ENCODE measurements at regions not wholly inside any gene's neighbourhood (a gene's known extent, or its start where the extent isn't known, plus 50 kb on each side); places are given as distances from the start of the nearest gene placed in this dataset.

DNA sequence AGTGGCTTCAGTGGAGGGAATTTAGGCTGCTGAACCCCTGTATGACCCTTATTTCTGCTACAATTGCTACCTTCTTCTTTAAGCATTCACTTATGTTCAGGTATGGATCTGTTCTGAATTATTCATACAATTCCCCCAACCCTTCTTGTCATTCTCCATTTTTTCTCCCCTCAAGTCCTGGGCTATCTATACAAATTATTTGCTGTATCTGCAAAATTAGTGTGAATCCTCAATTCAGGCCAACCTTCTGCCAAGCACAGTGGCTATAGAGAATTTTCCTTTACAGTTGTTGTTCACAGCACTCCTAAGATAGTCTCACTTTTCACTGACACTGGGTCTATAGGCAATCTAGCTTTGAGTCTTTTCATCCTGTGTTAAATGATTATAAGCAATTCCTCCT lies 119.2 kb upstream of the CNTN1 start:
- H3K4me3 ChIP-seq = no peak overlapping the region
- no peaks in the 10 kb centered on the region for H3K36me3 ChIP-seq
- TF ChIP-seq, protein P1, sequence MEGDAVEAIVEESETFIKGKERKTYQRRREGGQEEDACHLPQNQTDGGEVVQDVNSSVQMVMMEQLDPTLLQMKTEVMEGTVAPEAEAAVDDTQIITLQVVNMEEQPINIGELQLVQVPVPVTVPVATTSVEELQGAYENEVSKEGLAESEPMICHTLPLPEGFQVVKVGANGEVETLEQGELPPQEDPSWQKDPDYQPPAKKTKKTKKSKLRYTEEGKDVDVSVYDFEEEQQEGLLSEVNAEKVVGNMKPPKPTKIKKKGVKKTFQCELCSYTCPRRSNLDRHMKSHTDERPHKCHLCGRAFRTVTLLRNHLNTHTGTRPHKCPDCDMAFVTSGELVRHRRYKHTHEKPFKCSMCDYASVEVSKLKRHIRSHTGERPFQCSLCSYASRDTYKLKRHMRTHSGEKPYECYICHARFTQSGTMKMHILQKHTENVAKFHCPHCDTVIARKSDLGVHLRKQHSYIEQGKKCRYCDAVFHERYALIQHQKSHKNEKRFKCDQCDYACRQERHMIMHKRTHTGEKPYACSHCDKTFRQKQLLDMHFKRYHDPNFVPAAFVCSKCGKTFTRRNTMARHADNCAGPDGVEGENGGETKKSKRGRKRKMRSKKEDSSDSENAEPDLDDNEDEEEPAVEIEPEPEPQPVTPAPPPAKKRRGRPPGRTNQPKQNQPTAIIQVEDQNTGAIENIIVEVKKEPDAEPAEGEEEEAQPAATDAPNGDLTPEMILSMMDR (IDR thresholded peaks at IDR 0.05) = no peak
- no peak overlapping the region for H3K27ac ChIP-seq
- H3K4me1 ChIP-seq (ENCODE audit: control insufficient read depth in 1 of 2, low read depth in 2 of 2) = no peaks in the 10 kb centered on the region
- ATAC-seq (ENCODE audit: insufficient number of reproducible peaks, low FRiP score, low read depth) (no peak), DNase-seq (ENCODE audit: low spot score) (no peak)
- no peaks in the 10 kb centered on the region for H3K27me3 ChIP-seq (replicated peaks; ENCODE audit: insufficient read depth)
- no peaks in the 10 kb centered on the region for H3K9me3 ChIP-seq

DNA sequence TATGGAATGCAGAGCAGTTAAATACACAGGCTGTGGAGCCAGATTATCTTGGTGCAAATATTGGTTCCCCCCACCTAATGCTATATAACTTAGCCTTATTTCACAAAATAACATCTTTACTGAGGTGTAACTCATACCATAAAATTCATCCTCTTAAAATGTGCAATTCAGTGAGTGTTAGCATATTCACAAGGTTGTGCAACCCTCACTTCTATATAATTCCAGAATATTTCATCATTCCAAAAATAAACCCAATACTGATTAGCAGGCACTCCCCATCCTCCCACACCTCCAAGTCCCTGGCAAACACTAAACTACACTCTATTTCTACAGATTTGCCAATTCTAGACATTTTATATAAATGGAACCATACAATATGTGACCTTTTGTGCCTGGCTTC lies 116.3 kb upstream of the CNTN1 start:
- H3K9me3 ChIP-seq = no peaks in the 10 kb centered on the region
- no peak overlapping the region for H3K27ac ChIP-seq
- H3K36me3 ChIP-seq = no peaks in the 10 kb centered on the region
- H3K27me3 ChIP-seq (replicated peaks; ENCODE audit: insufficient read depth) = no peaks in the 10 kb centered on the region
- TF ChIP-seq, protein P1 (IDR thresholded peaks at IDR 0.05) = no peak
- H3K4me3 ChIP-seq = no peak overlapping the region
- no peaks in the 10 kb centered on the region for H3K4me1 ChIP-seq (ENCODE audit: control insufficient read depth in 1 of 2, low read depth in 2 of 2)
- no peak for ATAC-seq (ENCODE audit: insufficient number of reproducible peaks, low FRiP score, low read depth)
- DNase-seq (ENCODE audit: low spot score) = no peak

DNA sequence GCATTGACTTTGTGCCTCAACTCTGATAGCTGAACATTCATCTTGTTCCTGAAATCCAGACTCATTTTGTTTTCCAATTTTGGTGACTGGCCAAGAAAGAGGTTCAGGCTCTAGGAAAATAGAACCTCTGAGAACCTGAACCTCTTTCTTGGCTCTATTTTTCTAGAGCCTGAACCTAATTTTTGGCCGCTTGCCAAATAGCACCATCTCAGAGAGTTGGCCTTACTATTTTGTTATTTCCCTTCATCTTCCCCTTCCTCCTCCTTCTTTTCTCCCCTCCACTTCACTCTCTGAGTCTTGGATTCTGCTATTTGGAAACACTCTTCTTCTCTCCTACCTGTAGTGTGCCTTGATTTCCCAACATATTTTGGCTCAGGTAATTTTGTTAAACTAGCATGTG lies 114.4 kb upstream of the CNTN1 start:
- no peak for DNase-seq (ENCODE audit: low spot score)
- no peak for ATAC-seq (ENCODE audit: insufficient number of reproducible peaks, low FRiP score, low read depth)
- Histone ChIP-seq H3K4me1 (ENCODE audit: control insufficient read depth in 1 of 2, low read depth in 2 of 2) (no peaks in the 10 kb centered on the region), H3K9me3 (no peaks in the 10 kb centered on the region), H3K36me3 (no peaks in the 10 kb centered on the region), H3K27me3 (replicated peaks; ENCODE audit: insufficient read depth) (no peaks in the 10 kb centered on the region), H3K4me3 (no peak overlapping the region), H3K27ac (no peak overlapping the region)
- TF ChIP-seq, protein P1 (IDR thresholded peaks at IDR 0.05) = no peak

DNA sequence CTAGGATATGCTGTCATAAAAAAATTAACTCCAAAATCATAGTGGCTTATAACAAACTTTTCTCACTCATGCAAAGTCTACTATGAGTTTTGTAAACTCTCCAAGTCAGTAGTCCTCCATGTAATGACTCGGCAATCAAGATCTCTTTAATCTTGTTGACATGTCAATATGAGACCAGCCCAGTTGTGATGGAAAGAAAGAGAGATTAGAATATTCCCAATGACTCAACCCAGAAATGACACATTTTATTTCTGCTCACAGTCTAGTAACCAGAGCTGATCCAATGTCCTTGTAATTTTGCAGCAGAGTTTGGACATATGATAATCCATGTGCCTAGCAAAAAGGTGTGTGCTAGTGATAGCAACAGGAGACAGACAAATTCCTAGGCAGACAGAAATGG lies 112.6 kb upstream of the CNTN1 start:
- no peaks in the 10 kb centered on the region for H3K27me3 ChIP-seq (replicated peaks; ENCODE audit: insufficient read depth)
- ATAC-seq (ENCODE audit: insufficient number of reproducible peaks, low FRiP score, low read depth) = no peak
- no peak overlapping the region for H3K27ac ChIP-seq
- H3K36me3 ChIP-seq = no peaks in the 10 kb centered on the region
- no peaks in the 10 kb centered on the region for H3K9me3 ChIP-seq
- TF ChIP-seq, protein P1 (IDR thresholded peaks at IDR 0.05) = no peak
- no peak overlapping the region for H3K4me3 ChIP-seq
- no peak for DNase-seq (ENCODE audit: low spot score)
- H3K4me1 ChIP-seq (ENCODE audit: control insufficient read depth in 1 of 2, low read depth in 2 of 2) = no peaks in the 10 kb centered on the region

DNA sequence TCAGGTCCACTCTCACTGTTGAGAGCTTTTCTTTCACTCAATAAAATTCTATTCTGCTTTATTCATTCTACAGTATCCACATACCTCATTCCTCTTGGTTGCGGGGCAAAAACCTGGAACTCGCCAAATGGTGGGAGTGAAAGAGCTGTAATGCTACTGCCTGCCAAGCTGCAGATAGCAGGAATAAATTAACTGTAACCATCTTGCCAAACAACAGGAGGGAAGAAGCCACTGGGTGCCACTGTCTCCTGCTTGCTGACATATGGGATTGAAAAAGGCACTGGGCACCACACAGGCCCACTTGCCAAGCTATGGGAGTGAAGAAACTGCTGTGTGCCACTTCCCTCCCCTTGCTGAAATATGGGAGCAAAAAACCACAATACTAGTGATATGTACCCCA lies 111.9 kb upstream of the CNTN1 start:
- H3K36me3 ChIP-seq = no peaks in the 10 kb centered on the region
- H3K4me3 ChIP-seq = no peak overlapping the region
- no peaks in the 10 kb centered on the region for H3K4me1 ChIP-seq (ENCODE audit: control insufficient read depth in 1 of 2, low read depth in 2 of 2)
- DNase-seq (ENCODE audit: low spot score) (no peak), ATAC-seq (ENCODE audit: insufficient number of reproducible peaks, low FRiP score, low read depth) (no peak)
- H3K9me3 ChIP-seq = no peaks in the 10 kb centered on the region
- no peaks in the 10 kb centered on the region for H3K27me3 ChIP-seq (replicated peaks; ENCODE audit: insufficient read depth)
- TF ChIP-seq, protein P1 (IDR thresholded peaks at IDR 0.05) = no peak
- no peak overlapping the region for H3K27ac ChIP-seq

All from thoracic aorta (tissue), 2 donors.